Lower leg skin (tissue), 3 donors: ENCODE measurements at regions not wholly inside any gene's neighbourhood (a gene's known extent, or its start where the extent isn't known, plus 50 kb on each side); places are given as distances from the start of the nearest gene placed in this dataset.

Experiments
- POLR2A ChIP-seq, 2 donors: fragments of 450-650 bp; IDR thresholded peaks; one replicate each; pipeline ENCODE4 v1.6.1; 2016 to 2017; ENCODE audit warnings: antibody characterized with exemption in 2 of 2, mild to moderate bottlenecking in 1 of 2, moderate library complexity in 1 of 2
- TF ChIP-seq, protein P1 (sequence below), 3 donors: fragments of 450-650 bp; IDR thresholded peaks; one replicate each; pipeline ENCODE4 v1.5.1; 2016; ENCODE audit warnings: antibody characterized with exemption in 3 of 3, mild to moderate bottlenecking in 3 of 3, moderate library complexity in 2 of 3

GRCh38 chr5:74166064-74166463 is 474.5 kb downstream of the ENC1 start:
- TF ChIP-seq, protein P1, sequence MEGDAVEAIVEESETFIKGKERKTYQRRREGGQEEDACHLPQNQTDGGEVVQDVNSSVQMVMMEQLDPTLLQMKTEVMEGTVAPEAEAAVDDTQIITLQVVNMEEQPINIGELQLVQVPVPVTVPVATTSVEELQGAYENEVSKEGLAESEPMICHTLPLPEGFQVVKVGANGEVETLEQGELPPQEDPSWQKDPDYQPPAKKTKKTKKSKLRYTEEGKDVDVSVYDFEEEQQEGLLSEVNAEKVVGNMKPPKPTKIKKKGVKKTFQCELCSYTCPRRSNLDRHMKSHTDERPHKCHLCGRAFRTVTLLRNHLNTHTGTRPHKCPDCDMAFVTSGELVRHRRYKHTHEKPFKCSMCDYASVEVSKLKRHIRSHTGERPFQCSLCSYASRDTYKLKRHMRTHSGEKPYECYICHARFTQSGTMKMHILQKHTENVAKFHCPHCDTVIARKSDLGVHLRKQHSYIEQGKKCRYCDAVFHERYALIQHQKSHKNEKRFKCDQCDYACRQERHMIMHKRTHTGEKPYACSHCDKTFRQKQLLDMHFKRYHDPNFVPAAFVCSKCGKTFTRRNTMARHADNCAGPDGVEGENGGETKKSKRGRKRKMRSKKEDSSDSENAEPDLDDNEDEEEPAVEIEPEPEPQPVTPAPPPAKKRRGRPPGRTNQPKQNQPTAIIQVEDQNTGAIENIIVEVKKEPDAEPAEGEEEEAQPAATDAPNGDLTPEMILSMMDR (IDR thresholded peaks at IDR 0.05): no peak
- no peak for TF ChIP-seq POLR2A (IDR thresholded peaks at IDR 0.05)
